Epithelial cell of proximal tubule (primary cell): ENCODE measurements at regions not wholly inside any gene's neighbourhood (a gene's known extent, or its start where the extent isn't known, plus 50 kb on each side); places are given as distances from the start of the nearest gene placed in this dataset.

Experiments
- DNase-seq: peaks from one replicate; pipeline ENCODE4 v3.0.0-alpha.2; 2011; ENCODE audit warnings: low read depth
- H3K4me3 ChIP-seq: 2 replicates; pipeline ENCODE4 v1.5.1; 2011; ENCODE audit warnings: low read depth, mild to moderate bottlenecking, low read length
- TF ChIP-seq, protein P1 (sequence below): conservative IDR thresholded peaks from 2 replicates; pipeline ENCODE4 v1.5.1; 2012; ENCODE audit warnings: low read depth, mild to moderate bottlenecking, low read length

DNA sequence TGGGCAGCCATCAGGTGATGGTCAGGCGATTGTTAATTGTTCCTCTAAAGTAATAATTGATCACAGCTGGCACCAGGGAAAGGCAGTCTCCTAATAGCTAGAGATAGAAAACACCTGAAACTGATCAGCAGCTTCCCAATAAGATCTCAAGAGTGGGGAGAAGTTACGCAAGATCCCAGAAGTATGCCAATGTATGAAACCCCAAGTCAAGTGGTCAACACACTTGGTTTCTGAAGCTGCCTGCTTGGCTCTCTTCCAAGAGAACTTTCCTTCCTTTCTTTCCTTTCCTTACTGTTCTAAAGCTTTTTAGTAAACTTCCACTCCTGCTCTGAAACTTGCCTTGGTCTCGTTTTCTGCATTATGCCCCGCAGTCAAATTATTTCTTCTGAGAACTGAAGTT lies 201.6 kb upstream of the SKOR2 start:
- TF ChIP-seq, protein P1, sequence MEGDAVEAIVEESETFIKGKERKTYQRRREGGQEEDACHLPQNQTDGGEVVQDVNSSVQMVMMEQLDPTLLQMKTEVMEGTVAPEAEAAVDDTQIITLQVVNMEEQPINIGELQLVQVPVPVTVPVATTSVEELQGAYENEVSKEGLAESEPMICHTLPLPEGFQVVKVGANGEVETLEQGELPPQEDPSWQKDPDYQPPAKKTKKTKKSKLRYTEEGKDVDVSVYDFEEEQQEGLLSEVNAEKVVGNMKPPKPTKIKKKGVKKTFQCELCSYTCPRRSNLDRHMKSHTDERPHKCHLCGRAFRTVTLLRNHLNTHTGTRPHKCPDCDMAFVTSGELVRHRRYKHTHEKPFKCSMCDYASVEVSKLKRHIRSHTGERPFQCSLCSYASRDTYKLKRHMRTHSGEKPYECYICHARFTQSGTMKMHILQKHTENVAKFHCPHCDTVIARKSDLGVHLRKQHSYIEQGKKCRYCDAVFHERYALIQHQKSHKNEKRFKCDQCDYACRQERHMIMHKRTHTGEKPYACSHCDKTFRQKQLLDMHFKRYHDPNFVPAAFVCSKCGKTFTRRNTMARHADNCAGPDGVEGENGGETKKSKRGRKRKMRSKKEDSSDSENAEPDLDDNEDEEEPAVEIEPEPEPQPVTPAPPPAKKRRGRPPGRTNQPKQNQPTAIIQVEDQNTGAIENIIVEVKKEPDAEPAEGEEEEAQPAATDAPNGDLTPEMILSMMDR: no peak
- no peak overlapping the region for H3K4me3 ChIP-seq

DNA sequence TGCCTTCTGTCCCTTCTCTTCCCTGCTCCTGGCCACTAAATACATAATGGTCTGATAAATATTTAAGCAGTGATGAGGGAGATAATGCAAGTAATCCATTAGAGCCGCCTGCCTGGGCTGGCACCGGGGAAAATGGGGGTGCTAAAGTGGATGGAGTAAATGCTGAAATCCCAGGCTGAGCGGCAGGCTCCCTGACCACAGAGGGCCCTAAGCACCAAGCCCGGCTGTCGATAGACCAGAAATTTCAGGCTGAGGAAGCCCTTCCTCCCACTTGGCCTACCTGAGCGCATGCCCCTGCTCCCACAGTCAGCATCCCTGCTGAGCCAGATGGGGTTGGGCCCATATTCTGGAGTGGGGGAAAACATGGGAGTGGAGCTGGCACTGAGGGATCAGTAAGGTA lies 197.5 kb upstream of the SKOR2 start:
- H3K4me3 ChIP-seq: no peak overlapping the region
- TF ChIP-seq, protein P1: no peak
- no peak for DNase-seq

More for the DNA sequence above, 201.6 kb upstream of the SKOR2 start:
- DNase-seq: no peak

DNA sequence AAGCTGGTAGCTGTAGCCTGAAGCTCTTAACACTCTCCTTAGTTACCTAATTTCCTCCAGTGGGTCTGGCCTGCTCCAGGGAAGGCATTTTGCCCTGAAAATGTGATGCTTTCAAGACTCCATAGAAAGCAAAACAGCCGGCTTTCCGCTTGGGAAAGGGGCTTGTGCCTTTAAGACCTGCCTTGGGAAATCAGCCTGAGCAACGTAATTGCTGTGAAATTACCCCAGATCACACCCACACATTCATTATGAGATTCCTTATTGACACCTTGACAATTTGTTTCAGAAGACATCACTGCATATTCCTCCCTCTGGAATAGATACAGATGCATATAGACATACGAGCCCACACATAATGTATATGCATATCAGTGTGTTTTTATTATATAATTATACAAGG lies 190.5 kb upstream of the SKOR2 start:
- DNase-seq: no peak
- no peak overlapping the region for H3K4me3 ChIP-seq
- TF ChIP-seq, protein P1: no peak

DNA sequence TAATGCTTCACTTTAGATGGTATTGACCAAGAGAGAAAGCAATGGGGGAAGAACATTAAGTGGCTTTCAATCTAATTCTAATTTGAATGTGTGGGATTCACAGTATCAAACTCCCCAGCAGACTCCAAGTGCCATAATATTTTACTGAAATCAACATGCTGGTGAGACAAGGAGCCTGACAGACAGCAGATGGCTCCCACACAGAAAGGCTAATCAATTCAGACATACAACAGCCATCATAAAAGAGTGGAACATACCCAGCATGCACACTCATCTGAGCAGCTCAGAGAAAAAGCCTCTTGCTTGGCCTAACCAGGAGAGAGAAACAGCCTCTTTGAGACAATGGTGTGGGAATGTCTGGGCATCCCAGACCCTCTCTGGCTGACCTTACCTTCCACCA lies 186.5 kb upstream of the SKOR2 start:
- no peak overlapping the region for H3K4me3 ChIP-seq
- TF ChIP-seq, protein P1: no peak
- no peak for DNase-seq

DNA sequence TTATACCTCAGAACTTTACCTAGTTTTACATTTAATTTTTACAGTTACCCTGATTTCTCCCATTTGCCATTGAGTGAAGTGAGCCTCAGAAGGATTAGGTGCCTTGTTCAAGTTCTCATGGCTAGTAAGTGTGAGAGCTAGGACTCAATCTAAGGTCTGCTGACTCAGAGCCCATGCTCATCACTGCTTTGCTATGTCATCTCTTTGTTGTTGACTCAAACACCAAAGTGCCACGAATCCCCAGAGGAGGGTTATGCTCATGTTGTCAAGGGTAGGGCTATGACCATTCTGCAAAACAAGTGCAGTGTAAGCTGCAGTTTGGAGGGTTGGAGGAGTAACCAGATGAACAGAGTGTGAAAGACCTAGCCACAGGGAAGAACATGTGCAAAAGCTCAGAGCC lies 185.4 kb upstream of the SKOR2 start:
- DNase-seq: no peak
- H3K4me3 ChIP-seq: no peak overlapping the region
- TF ChIP-seq, protein P1: no peak

DNA sequence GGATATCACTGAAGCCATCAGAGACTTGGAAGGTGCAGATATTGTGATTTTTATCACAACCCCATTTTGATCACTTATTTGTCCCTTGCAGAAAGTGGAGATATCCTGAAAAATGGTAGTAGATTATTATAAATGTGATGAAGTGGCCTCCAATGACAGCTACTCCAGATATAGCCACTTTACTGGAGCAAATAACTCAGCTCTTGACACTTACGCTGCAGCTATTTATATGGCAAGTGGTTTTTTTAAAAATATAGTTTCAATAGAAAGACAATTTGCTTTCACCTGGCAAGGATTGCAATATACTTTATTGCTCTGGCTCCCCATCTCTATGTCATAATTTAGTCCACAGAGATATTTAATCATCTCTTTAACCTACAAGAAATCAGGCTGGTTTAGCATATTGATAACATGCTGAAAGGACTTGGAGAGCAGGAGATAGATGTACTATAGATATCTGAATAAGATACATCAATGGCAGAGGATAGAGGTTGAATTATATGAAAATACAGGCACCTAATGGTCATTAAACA lies 182.8 kb upstream of the SKOR2 start:
- TF ChIP-seq, protein P1: no peak
- no peak for DNase-seq

DNA sequence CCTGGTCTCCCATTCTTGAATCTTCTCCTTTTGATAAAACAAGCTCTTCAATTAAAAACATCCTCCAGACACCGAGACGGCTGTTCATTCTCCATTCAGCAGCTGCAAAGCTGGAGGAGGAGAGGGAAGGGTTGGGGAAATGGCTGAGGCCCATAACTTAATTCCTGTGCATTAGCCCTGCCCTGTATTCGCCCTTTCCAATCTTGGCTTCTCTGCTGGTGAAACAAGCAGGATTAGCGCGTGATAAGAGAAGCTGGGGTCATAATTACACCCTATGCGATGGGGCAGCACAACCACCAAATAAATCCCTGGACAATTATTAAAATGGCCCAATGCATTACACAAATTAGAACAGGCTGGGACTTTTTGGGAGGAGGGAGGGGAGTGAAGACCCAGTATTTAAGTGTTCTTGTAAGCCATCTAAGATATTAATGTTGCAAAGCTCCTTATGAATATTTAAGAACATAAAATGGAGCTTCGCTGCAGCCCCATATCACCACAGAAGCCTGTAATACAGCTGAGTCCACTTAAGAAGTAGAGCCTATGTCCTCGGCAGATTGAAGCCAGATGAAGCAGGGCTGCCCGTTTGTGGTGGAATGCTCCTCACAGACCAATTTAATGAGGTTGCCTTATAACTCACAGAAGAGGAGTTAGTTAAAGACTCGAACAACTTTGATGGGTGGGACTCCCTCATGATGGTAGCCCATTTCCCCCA lies 176.6 kb upstream of the SKOR2 start:
- TF ChIP-seq, protein P1: no peak

More for the DNA sequence above, 182.8 kb upstream of the SKOR2 start:
- no peak overlapping the region for H3K4me3 ChIP-seq

More for the DNA sequence above, 176.6 kb upstream of the SKOR2 start:
- no peak for DNase-seq
- no peak overlapping the region for H3K4me3 ChIP-seq
